Osteoblast (primary cell): ENCODE measurements at regions not wholly inside any gene's neighbourhood (a gene's known extent, or its start where the extent isn't known, plus 50 kb on each side); places are given as distances from the start of the nearest gene placed in this dataset.

Experiments
- DNase-seq: peaks from one replicate; pipeline ENCODE4 v3.0.0; 2011; ENCODE audit warnings: low spot score, mixed read lengths; ENCODE audit not compliant: insufficient read length; ENCODE audit errors: missing footprints
- H2AFZ ChIP-seq: 2 replicates; pipeline ENCODE4 v1.6.0; 2011; ENCODE audit warnings: mild to moderate bottlenecking, low read length
- H3K27ac ChIP-seq: 2 replicates; pipeline ENCODE4 v1.5.1; 2011; ENCODE audit warnings: mild to moderate bottlenecking, low read depth, low read length, moderate library complexity
- H3K27me3 ChIP-seq: 2 replicates; pipeline ENCODE4 v1.6.0; 2012; ENCODE audit warnings: mild to moderate bottlenecking, control low read depth, inconsistent platforms, low read length, moderate library complexity; ENCODE audit not compliant: insufficient read depth
- H3K36me3 ChIP-seq: 2 replicates; pipeline ENCODE4 v1.5.1; 2011; ENCODE audit warnings: mild to moderate bottlenecking, low read length, control low read depth, moderate library complexity; ENCODE audit not compliant: insufficient read depth
- H3K4me1 ChIP-seq: 2 replicates; pipeline ENCODE4 v1.5.1; 2011; ENCODE audit warnings: mild to moderate bottlenecking, low read length, control low read depth, moderate library complexity; ENCODE audit not compliant: insufficient read depth
- H3K4me2 ChIP-seq: 2 replicates; pipeline ENCODE4 v1.6.0; 2011; ENCODE audit warnings: mild to moderate bottlenecking, low read length; ENCODE audit not compliant: insufficient read depth
- H3K4me3 ChIP-seq: fragments of 200-600 bp; sonication (generic); 3 replicates; pipeline ENCODE4 v1.5.1; 2012; ENCODE audit warnings: mild to moderate bottlenecking, low read length, inconsistent platforms; ENCODE audit not compliant: insufficient read depth
- H3K79me2 ChIP-seq: 2 replicates; pipeline ENCODE4 v1.6.0; 2012; ENCODE audit warnings: mild to moderate bottlenecking, low read length, control low read depth, inconsistent platforms; ENCODE audit not compliant: insufficient read depth
- H3K9me3 ChIP-seq: 2 replicates; pipeline ENCODE4 v1.5.1; 2011; ENCODE audit warnings: low read depth, low read length, control low read depth
- H4K20me1 ChIP-seq: 2 replicates; pipeline ENCODE4 v1.6.0; 2012; ENCODE audit warnings: mild to moderate bottlenecking, low read length, control low read depth; ENCODE audit not compliant: insufficient read depth
- CTCF ChIP-seq: IDR thresholded peaks from 2 replicates; pipeline ENCODE4 v1.5.1; 2011; ENCODE audit warnings: mild to moderate bottlenecking, low read depth, low read length, moderate library complexity; ENCODE audit errors: extremely low read depth

GRCh38 chr12:84603484-84604248 lies 308.9 kb downstream of the SLC6A15 start:
- Histone ChIP-seq H4K20me1 (no peaks in the 10 kb centered on the region), H3K4me1 (no peaks in the 10 kb centered on the region), H3K79me2 (no peaks in the 10 kb centered on the region), H3K27ac (no peak overlapping the region), H3K4me2 (no peak overlapping the region), H3K27me3 (no peaks in the 10 kb centered on the region), H2AFZ (no peak overlapping the region), H3K9me3 (no peaks in the 10 kb centered on the region), H3K36me3 (no peaks in the 10 kb centered on the region), H3K4me3 (no peak overlapping the region)
- TF ChIP-seq CTCF, result no peak
- no peak for DNase-seq

- DNase-seq, result no peak
Observed at GRCh38 chr12:84601483-84601882, 311.1 kb downstream of the SLC6A15 start.

GRCh38 chr12:84599539-84599938 lies 313.1 kb downstream of the SLC6A15 start:
- Histone ChIP-seq H3K4me2 (no peak overlapping the region), H3K36me3 (no peaks in the 10 kb centered on the region)

More at GRCh38 chr12:84601483-84601882, 311.1 kb downstream of the SLC6A15 start:
- Histone ChIP-seq H3K4me2 (no peak overlapping the region), H3K27me3 (no peaks in the 10 kb centered on the region), H3K36me3 (no peaks in the 10 kb centered on the region), H3K9me3 (no peaks in the 10 kb centered on the region), H3K79me2 (no peaks in the 10 kb centered on the region), H3K27ac (no peak overlapping the region), H3K4me3 (no peak overlapping the region), H4K20me1 (no peaks in the 10 kb centered on the region), H2AFZ (no peak overlapping the region), H3K4me1 (no peaks in the 10 kb centered on the region)
- no peak for TF ChIP-seq CTCF

GRCh38 chr12:84596266-84596665 lies 316.3 kb downstream of the SLC6A15 start:
- no peak for DNase-seq
- Histone ChIP-seq H4K20me1 (no peaks in the 10 kb centered on the region), H3K9me3 (no peaks in the 10 kb centered on the region), H3K27ac (no peak overlapping the region), H3K27me3 (no peaks in the 10 kb centered on the region), H3K36me3 (no peaks in the 10 kb centered on the region), H3K4me2 (no peak overlapping the region), H2AFZ (no peak overlapping the region), H3K4me1 (no peaks in the 10 kb centered on the region), H3K79me2 (no peaks in the 10 kb centered on the region), H3K4me3 (no peak overlapping the region)
- no peak for TF ChIP-seq CTCF

More at GRCh38 chr12:84599539-84599938, 313.1 kb downstream of the SLC6A15 start:
- Histone ChIP-seq H3K4me3 (no peak overlapping the region), H4K20me1 (no peaks in the 10 kb centered on the region), H2AFZ (no peak overlapping the region), H3K79me2 (no peaks in the 10 kb centered on the region), H3K27me3 (no peaks in the 10 kb centered on the region), H3K27ac (no peak overlapping the region), H3K9me3 (no peaks in the 10 kb centered on the region), H3K4me1 (no peaks in the 10 kb centered on the region)
- no peak for TF ChIP-seq CTCF
- DNase-seq, result no peak
